ENCODE measurements at regions not wholly inside any gene's neighbourhood (a gene's known extent, or its start where the extent isn't known, plus 50 kb on each side); places are given as distances from the start of the nearest gene placed in this dataset.
"Not testable (repeated sequence)": the region's sequence is repeated elsewhere in the genome, so short reads cannot be mapped to it uniquely, and the experiment has no call there.

GRCh38 chr9:118693645-118694044 is 675.6 kb downstream of the BRINP1 start:
- H3K4me1 Mint-ChIP-seq (ENCODE audit: low read depth) = no peaks in the 10 kb centered on the region
- H3K27me3 Mint-ChIP-seq (ENCODE audit: low read depth) = no peaks in the 10 kb centered on the region
- no peak overlapping the region for H3K4me3 Mint-ChIP-seq
- CTCF ChIA-PET = no interaction called here
- H3K9me3 Mint-ChIP-seq (ENCODE audit: insufficient read depth) = no peaks in the 10 kb centered on the region
- ATAC-seq = no peak
- no peaks in the 10 kb centered on the region for H3K36me3 Mint-ChIP-seq (ENCODE audit: low read depth)
- no peak for DNase-seq
- H3K27ac Mint-ChIP-seq = no peak overlapping the region
- POLR2A ChIA-PET = no interaction called here

GRCh38 chr9:118695249-118695648 is 674.0 kb downstream of the BRINP1 start:
- H3K4me3 Mint-ChIP-seq; POLR2A ChIA-PET; H3K4me1 Mint-ChIP-seq (ENCODE audit: low read depth); ATAC-seq; H3K36me3 Mint-ChIP-seq (ENCODE audit: low read depth); H3K27ac Mint-ChIP-seq; H3K27me3 Mint-ChIP-seq (ENCODE audit: low read depth); CTCF ChIA-PET; DNase-seq; H3K9me3 Mint-ChIP-seq (ENCODE audit: insufficient read depth): not testable (repeated sequence)

- ATAC-seq = no peak
- Mint-ChIP-seq H3K4me3 (no peak overlapping the region), H3K27me3 (ENCODE audit: low read depth) (no peaks in the 10 kb centered on the region), H3K4me1 (ENCODE audit: low read depth) (no peaks in the 10 kb centered on the region), H3K36me3 (ENCODE audit: low read depth) (no peaks in the 10 kb centered on the region), H3K27ac (no peak overlapping the region), H3K9me3 (ENCODE audit: insufficient read depth) (peaks cover 4% of the 10 kb centered on the region)
- DNase-seq = no peak
- CTCF ChIA-PET = no interaction called here
- POLR2A ChIA-PET = no interaction called here
Observed at GRCh38 chr9:118701985-118702384, 667.2 kb downstream of the BRINP1 start.

- ChIA-PET POLR2A (no interaction called here), CTCF (no interaction called here)
- DNase-seq (no peak), ATAC-seq (no peak)
- Mint-ChIP-seq H3K9me3 (ENCODE audit: insufficient read depth) (no peaks in the 10 kb centered on the region), H3K27me3 (ENCODE audit: low read depth) (no peaks in the 10 kb centered on the region), H3K36me3 (ENCODE audit: low read depth) (no peaks in the 10 kb centered on the region), H3K4me1 (ENCODE audit: low read depth) (no peaks in the 10 kb centered on the region), H3K27ac (no peak overlapping the region), H3K4me3 (no peak overlapping the region)
Observed at GRCh38 chr9:118711843-118712242, 657.4 kb downstream of the BRINP1 start.

- ChIA-PET POLR2A (no interaction called here), CTCF (no interaction called here)
- no peak for DNase-seq
- no peak for ATAC-seq
- Mint-ChIP-seq H3K4me3 (no peak overlapping the region), H3K27me3 (ENCODE audit: low read depth) (no peaks in the 10 kb centered on the region), H3K27ac (no peak overlapping the region), H3K4me1 (ENCODE audit: low read depth) (no peaks in the 10 kb centered on the region), H3K9me3 (ENCODE audit: insufficient read depth) (peaks cover 11% of the 10 kb centered on the region), H3K36me3 (ENCODE audit: low read depth) (no peaks in the 10 kb centered on the region)
Observed at GRCh38 chr9:118721276-118721675, 648.0 kb downstream of the BRINP1 start.

- H3K27me3 Mint-ChIP-seq (ENCODE audit: low read depth) = no peaks in the 10 kb centered on the region
- H3K9me3 Mint-ChIP-seq (ENCODE audit: insufficient read depth) = peaks cover 11% of the 10 kb centered on the region
- no peaks in the 10 kb centered on the region for H3K4me1 Mint-ChIP-seq (ENCODE audit: low read depth)
Observed at GRCh38 chr9:118721923-118722322, 647.3 kb downstream of the BRINP1 start.

GRCh38 chr9:118729981-118730380 is 639.3 kb downstream of the BRINP1 start:
- Mint-ChIP-seq H3K4me3 (no peak overlapping the region), H3K27ac (no peak overlapping the region), H3K27me3 (ENCODE audit: low read depth) (no peaks in the 10 kb centered on the region), H3K36me3 (ENCODE audit: low read depth) (no peaks in the 10 kb centered on the region), H3K9me3 (ENCODE audit: insufficient read depth) (peaks cover 22% of the 10 kb centered on the region), H3K4me1 (ENCODE audit: low read depth) (no peaks in the 10 kb centered on the region)
- ATAC-seq (no peak), DNase-seq (no peak)
- CTCF ChIA-PET = no interaction called here
- POLR2A ChIA-PET = no interaction called here

More at GRCh38 chr9:118721923-118722322, 647.3 kb downstream of the BRINP1 start:
- CTCF ChIA-PET = no interaction called here
- ATAC-seq (no peak), DNase-seq (no peak)
- H3K36me3 Mint-ChIP-seq (ENCODE audit: low read depth) = no peaks in the 10 kb centered on the region
- no peak overlapping the region for H3K27ac Mint-ChIP-seq
- POLR2A ChIA-PET = no interaction called here
- no peak overlapping the region for H3K4me3 Mint-ChIP-seq

- H3K27me3 Mint-ChIP-seq (ENCODE audit: low read depth) = no peaks in the 10 kb centered on the region
- ChIA-PET POLR2A (no interaction called here), CTCF (no interaction called here)
- ATAC-seq = no peak
- peaks cover 26% of the 10 kb centered on the region for H3K9me3 Mint-ChIP-seq (ENCODE audit: insufficient read depth)
- no peak for DNase-seq
- no peaks in the 10 kb centered on the region for H3K36me3 Mint-ChIP-seq (ENCODE audit: low read depth)
- H3K27ac Mint-ChIP-seq = no peak overlapping the region
- H3K4me3 Mint-ChIP-seq = no peak overlapping the region
- H3K4me1 Mint-ChIP-seq (ENCODE audit: low read depth) = no peaks in the 10 kb centered on the region
Observed at GRCh38 chr9:118732998-118733397, 636.2 kb downstream of the BRINP1 start.

GRCh38 chr9:118734696-118735095 is 634.5 kb downstream of the BRINP1 start:
- no peaks in the 10 kb centered on the region for H3K4me1 Mint-ChIP-seq (ENCODE audit: low read depth)
- DNase-seq = no peak
- H3K9me3 Mint-ChIP-seq (ENCODE audit: insufficient read depth) = peaks cover 27% of the 10 kb centered on the region
- POLR2A ChIA-PET = no interaction called here
- H3K27me3 Mint-ChIP-seq (ENCODE audit: low read depth) = no peaks in the 10 kb centered on the region
- no peak for ATAC-seq
- CTCF ChIA-PET = no interaction called here
- no peak overlapping the region for H3K4me3 Mint-ChIP-seq
- no peak overlapping the region for H3K27ac Mint-ChIP-seq
- no peaks in the 10 kb centered on the region for H3K36me3 Mint-ChIP-seq (ENCODE audit: low read depth)

- DNase-seq (no peak), ATAC-seq (no peak)
- no peaks in the 10 kb centered on the region for H3K27me3 Mint-ChIP-seq (ENCODE audit: low read depth)
- no peak overlapping the region for H3K27ac Mint-ChIP-seq
- no peaks in the 10 kb centered on the region for H3K4me1 Mint-ChIP-seq (ENCODE audit: low read depth)
- ChIA-PET CTCF (no interaction called here), POLR2A (no interaction called here)
- no peak overlapping the region for H3K4me3 Mint-ChIP-seq
- no peaks in the 10 kb centered on the region for H3K36me3 Mint-ChIP-seq (ENCODE audit: low read depth)
- H3K9me3 Mint-ChIP-seq (ENCODE audit: insufficient read depth) = peaks cover 24% of the 10 kb centered on the region
Observed at GRCh38 chr9:118736406-118736805, 632.8 kb downstream of the BRINP1 start.

- Mint-ChIP-seq H3K36me3 (ENCODE audit: low read depth) (no peaks in the 10 kb centered on the region), H3K27me3 (ENCODE audit: low read depth) (no peaks in the 10 kb centered on the region), H3K4me3 (no peak overlapping the region), H3K9me3 (ENCODE audit: insufficient read depth) (peaks cover 21% of the 10 kb centered on the region), H3K4me1 (ENCODE audit: low read depth) (no peaks in the 10 kb centered on the region), H3K27ac (no peak overlapping the region)
- ATAC-seq = no peak
- POLR2A ChIA-PET = no interaction called here
- CTCF ChIA-PET = no interaction called here
- no peak for DNase-seq
Observed at GRCh38 chr9:118751077-118751847, 618.0 kb downstream of the BRINP1 start.

GRCh38 chr9:118751848-118752223 is 617.4 kb downstream of the BRINP1 start:
- H3K27ac Mint-ChIP-seq = no peak overlapping the region
- ATAC-seq (no peak), DNase-seq (no peak)
- no peaks in the 10 kb centered on the region for H3K36me3 Mint-ChIP-seq (ENCODE audit: low read depth)
- H3K4me3 Mint-ChIP-seq = no peak overlapping the region
- ChIA-PET POLR2A (no interaction called here), CTCF (no interaction called here)
- no peaks in the 10 kb centered on the region for H3K27me3 Mint-ChIP-seq (ENCODE audit: low read depth)
- peaks cover 21% of the 10 kb centered on the region for H3K9me3 Mint-ChIP-seq (ENCODE audit: insufficient read depth)
- no peaks in the 10 kb centered on the region for H3K4me1 Mint-ChIP-seq (ENCODE audit: low read depth)

All from activated CD8-positive, alpha-beta T cell treated with anti-CD3 and anti-CD28 coated beads, Interleukin-2, amount 10 ng/mL, durations not matched to agents 7 days and 5 days (primary cell).